NCI-H774 (cell line): ENCODE measurements at regions not wholly inside any gene's neighbourhood (a gene's known extent, or its start where the extent isn't known, plus 50 kb on each side); places are given as distances from the start of the nearest gene placed in this dataset.

Experiments used
- DNase-seq: peaks from one replicate; lab custom pipeline; 2025; lab: John Stamatoyannopoulos, UW

GRCh38 chr10:36224431-36224985 is 582.4 kb upstream of the FZD8 start:
- no peak for DNase-seq

GRCh38 chr10:36221101-36221500 is 579.0 kb upstream of the FZD8 start:
- DNase-seq, result no peak

DNA sequence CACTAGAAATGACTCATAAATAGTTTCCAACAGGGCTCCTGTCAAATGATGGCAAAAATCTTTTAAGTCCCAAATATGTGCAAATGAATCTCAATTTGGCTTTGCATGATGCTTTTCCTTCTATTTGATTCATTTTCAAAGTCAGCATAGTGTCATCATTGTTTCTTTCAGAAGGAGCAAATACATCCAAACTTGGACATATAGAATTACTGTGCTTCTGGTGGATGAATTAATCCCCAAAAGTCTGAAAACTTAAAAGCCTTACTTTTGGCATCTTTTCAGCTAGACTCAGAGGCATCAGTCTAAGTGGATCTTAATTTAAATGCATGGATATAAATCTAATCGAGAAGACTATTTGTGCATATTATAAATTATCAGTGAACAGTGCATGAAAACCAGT is 578.1 kb upstream of the FZD8 start:
- no peak for DNase-seq

DNA sequence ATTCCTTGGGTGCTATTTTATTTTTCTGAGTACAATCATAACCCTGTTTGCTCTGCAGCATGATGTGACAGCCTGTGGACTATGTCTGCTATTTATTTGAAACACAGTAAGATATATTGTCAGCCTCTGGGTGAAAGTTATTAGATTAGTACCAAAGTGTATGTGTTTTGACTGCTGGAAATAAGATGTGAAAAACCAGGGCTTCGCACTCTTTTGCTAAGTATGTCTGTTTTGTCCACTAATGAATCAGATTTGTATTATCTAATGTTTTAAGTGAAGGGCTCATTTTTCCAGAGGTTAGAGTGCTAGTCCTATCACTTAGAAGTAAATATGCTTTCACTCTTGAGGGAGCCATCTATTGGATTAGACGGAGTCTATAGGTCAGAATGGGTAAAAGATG is 569.8 kb upstream of the FZD8 start:
- DNase-seq, result no peak

DNA sequence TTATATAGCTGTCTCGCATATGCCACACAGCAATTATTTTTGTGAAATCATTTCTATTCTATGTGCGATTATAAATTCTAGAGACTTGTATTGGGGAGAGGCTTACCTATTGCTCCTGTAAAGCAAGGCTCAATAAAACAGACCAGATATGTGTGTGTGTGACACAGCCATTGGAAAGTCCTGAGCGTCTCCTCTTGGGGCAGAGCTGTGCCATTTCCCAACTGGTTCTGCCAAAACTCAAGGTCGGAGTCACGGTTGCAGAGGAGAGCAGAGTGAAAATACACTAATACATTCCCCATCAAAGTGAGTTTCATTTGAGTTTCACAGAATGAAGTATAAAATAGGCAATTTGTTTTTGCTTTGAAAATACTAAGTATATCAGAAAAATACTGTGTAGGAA is 567.4 kb upstream of the FZD8 start:
- DNase-seq, result no peak

DNA sequence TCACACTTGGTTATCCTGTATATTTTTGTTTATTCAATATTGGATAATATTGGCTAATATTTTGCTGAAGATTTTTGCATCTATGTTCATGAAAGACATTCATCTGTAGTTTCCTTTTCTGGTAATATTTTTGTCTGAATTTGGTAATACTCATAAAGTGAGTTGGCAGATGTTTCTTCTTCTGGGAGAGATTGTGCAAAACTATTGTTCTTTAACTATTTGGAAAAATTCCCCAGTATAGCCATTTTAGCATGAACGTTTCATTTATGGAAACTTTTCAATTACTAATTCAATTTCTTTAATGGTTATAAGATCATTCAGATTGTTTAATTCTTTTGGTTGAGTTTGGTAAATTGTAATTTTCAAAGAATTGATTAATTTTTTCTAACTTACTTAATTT is 560.8 kb upstream of the FZD8 start:
- no peak for DNase-seq

DNA sequence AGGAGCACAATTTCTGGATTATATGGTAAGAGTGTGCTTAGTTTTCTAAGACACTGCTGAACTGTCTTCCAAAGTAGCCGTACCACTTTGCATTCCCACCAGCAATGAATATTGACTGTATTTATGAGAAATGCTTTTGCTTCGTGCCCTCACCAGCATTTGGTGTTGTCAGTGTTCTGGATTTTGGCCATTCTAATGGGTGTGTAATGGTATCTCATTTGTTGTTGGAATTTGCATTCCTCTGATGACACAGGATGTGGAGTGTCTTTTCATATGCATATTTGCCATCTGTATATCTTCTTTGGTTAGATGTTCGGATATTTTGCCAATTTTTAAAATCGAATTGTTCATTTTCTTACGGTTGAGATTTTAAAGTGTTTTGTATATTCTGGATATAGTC is 558.5 kb upstream of the FZD8 start:
- no peak for DNase-seq

DNA sequence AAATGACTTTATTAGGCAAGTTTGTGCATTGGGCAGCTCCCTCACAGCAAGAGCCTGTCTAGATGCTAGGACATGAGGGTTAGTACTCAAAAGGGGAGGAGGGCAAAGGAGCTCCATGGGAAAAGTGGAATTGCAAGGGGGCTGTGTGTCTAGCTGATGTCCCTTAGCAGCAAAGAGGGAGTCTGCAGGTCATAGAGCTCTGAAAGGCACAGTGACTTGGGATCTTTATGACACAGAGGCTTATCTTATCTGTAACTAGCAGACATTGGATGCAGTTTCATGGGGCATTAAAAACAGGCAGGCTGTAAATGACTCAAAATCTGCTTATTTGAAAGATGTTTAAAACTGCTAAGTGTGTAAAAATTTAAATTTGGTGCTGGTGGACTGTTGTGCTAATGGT is 556.2 kb upstream of the FZD8 start:
- no peak for DNase-seq

GRCh38 chr10:36195364-36195763 is 553.3 kb upstream of the FZD8 start:
- no peak for DNase-seq

- DNase-seq, result no peak
Measured at GRCh38 chr10:36194276-36194675, 552.2 kb upstream of the FZD8 start.

GRCh38 chr10:36191009-36191408 is 548.9 kb upstream of the FZD8 start:
- no peak for DNase-seq

DNA sequence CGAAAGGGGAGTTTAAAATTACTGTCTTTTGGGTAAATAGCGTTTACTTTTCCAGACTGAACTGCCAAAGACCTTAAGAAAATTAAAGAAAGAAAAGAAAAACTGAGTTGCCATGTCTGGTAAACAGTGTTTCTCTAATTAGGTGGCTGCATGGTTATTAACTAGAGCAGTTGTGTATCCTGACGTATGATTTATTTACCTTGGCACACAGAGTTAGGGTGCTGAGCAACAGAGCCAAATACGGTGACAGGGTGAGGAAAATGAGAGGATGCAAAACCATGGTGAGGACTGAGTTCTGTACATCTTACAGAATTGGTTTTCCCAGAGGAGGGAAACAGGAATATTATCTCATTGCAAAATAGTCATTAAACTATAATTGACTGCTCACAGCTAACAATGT is 546.4 kb upstream of the FZD8 start:
- peak; percentile 31 for DNase-seq

DNA sequence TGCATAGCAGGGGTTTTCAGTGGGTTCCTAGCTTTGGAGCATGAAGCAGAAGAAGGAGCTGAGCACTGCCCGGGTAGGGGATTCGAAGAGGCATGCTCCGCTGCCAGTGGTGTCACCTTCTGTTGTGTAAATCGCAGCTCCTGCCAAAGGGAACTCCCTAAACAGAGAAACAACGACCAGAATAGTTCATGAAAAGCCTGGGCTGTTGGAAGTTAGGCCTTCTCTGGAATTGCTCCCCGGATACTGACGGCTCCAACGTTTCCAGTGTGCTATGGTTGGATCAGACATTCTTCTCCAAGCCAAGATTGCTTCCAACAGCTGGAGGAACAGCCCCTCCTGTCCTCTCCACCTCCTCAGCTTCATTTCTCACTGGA is 546.0 kb upstream of the FZD8 start:
- no peak for DNase-seq

DNA sequence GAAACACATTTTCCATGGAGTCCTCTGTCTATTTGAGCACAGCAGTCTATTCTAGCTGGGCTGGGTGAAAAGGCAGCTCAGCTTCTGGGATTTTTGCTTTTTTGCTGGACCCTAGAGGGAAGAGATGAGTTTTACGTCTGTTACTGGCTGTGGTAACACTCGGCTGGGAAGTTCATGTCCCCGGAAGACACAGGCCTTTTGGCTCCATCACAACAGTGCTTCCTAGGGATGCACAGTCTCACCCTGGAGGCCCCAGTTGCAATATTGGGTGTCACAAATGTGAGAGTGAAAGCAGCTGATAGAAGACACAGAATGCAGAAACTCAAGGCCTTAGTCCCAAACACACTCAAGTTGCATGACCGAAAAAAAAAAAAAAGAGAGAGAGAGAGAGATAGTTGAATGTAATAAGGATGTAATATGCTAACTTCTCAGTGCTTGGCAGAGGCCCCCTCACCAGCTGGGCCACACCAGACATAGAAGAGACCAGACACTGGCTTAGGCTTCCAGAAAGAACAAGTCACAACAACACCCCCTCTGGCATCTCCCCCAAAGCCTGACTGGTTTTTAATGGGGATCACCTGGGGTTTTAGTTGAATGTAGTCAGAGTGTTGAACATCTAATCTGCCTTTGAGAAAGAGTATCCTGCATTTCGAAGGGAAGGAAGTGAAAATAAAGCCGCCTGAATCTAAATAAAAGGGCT is 545.4 kb upstream of the FZD8 start:
- DNase-seq, result no peak

GRCh38 chr10:36185097-36185496 is 543.0 kb upstream of the FZD8 start:
- no peak for DNase-seq

DNA sequence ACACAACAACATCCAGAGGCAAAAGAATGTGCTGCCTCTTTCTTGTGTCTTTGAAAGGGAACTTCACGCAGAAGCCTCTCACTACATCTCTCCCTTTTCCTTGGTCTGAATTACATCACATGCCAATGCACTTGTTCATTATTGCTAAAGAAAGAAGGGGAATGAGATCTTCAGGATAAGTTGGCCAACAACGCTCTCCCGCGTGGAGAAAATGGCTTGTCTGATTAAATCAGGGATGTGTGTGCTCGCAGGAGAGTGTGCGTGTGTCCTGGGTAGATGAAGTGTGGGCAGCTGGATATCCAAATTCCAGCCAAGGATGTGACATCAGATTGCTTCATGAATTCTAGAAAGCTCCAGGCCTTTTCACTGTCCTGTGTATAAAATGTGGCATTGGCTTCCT is 541.6 kb upstream of the FZD8 start:
- DNase-seq, result no peak

DNA sequence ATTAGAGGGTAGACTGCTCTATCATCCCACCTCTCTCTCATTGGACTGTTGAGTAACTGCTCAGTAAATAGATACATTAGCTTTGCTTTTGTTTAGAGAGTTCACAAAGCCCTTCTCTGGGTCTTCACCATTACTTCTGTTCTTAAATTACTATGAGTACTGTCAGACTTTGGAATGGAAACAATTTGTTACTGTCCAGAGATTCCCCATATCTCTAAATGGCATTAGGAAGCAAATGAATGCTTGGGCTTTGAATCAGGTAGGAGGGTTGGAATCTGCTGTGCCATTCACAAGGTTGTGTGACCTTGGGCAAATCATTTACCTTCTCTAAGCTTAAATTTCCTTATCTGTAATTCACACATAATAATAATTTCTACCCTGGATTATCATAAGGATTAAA is 541.0 kb upstream of the FZD8 start:
- no peak for DNase-seq

DNA sequence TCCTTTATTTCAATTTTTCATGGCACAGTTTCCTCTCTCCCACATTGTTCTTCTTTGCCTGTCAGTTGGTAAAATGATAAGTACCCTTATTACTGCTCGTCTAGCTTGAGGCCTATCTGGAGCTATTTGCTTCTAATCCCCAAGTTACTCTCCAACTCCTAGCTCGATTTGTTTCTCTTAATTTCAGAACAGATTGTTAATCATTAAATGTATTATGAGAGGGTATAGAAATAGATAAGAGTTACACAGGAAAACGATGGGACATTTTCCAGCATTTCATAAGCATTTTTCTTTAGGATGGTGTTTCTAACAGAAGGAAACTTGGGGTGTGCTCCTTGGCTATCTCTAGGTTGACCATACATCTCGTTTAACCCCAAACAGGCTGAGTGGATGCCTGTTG is 540.5 kb upstream of the FZD8 start:
- DNase-seq, result no peak

DNA sequence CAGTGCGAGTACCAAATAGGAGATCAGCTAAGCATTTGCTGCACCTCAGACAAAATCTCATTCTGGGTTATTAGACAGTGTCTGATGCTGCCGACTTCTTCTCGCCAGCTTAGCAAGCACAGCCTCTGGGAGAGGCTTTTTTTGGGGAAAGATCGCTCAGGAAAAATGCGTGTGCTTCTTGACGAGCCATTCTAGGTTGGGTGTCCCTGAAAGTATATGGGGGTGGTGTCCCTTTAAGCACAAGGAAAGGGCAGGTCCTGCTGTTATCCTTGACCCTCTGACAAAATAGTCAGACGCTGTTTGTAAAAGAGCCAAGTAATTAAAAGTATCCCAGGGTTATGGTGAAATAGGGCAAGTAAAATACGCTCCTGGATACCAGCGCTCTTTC is 540.1 kb upstream of the FZD8 start:
- no peak for DNase-seq

GRCh38 chr10:36181426-36182178 is 539.5 kb upstream of the FZD8 start:
- no peak for DNase-seq

- no peak for DNase-seq
Measured at GRCh38 chr10:36178616-36179015, 536.5 kb upstream of the FZD8 start.

DNA sequence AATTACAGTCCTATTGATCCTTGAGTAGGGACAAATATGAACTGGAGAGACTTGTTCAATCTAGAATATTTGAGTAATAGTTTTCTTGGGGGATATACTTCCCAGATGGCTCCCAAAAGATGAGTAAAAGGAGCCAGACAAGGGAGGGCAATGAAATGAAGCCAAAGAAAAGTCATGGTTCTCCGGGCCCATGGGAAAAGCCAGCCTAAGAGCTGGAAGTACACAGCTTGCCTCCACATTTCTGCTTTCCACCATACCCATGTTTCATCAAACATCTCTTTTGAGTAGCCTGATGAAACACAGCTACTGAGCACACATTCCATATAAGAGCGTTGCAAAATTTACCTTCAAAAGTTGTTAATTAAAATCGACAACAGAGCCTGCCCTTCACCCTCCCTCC is 535.0 kb upstream of the FZD8 start:
- DNase-seq, result no peak

GRCh38 chr10:36175954-36176353 is 533.9 kb upstream of the FZD8 start:
- DNase-seq, result no peak

GRCh38 chr10:36173364-36173763 is 531.3 kb upstream of the FZD8 start:
- no peak for DNase-seq
